MM.1S (cell line): ENCODE measurements at regions not wholly inside any gene's neighbourhood (a gene's known extent, or its start where the extent isn't known, plus 50 kb on each side); places are given as distances from the start of the nearest gene placed in this dataset.

ENCODE experiments used
- DNase-seq: peaks from one replicate; pipeline ENCODE4 v3.0.0-alpha.2; 2015
- H2AFZ ChIP-seq: fragments of 300-600 bp; sonication (generic); 2 replicates; pipeline ENCODE4 v1.6.0; 2016; ENCODE audit warnings: antibody characterized with exemption, low read length
- H3F3A ChIP-seq: fragments of 300-600 bp; sonication (generic); 2 replicates; pipeline ENCODE4 v1.6.1; 2016; ENCODE audit warnings: mild to moderate bottlenecking, antibody characterized with exemption, low read length, moderate library complexity, mixed read lengths; ENCODE audit not compliant: insufficient read depth
- H3K27ac ChIP-seq: fragments of 300-600 bp; sonication (generic); 2 replicates; pipeline ENCODE4 v1.5.1; 2016; ENCODE audit warnings: mild to moderate bottlenecking, low read length
- H3K27me3 ChIP-seq: fragments of 300-600 bp; sonication (generic); replicated peaks from 2 replicates; pipeline ENCODE4 v1.6.0; 2016; ENCODE audit warnings: low read length; ENCODE audit not compliant: insufficient read depth
- H3K36me3 ChIP-seq: fragments of 300-600 bp; sonication (generic); replicated peaks from 2 replicates; pipeline ENCODE4 v1.6.1; 2016; ENCODE audit warnings: mild to moderate bottlenecking, low read length, mixed read lengths; ENCODE audit not compliant: insufficient read depth
- H3K4me1 ChIP-seq: fragments of 300-600 bp; sonication (generic); 2 replicates; pipeline ENCODE4 v1.6.1; 2016; ENCODE audit warnings: low read length, mixed read lengths
- H3K4me2 ChIP-seq: fragments of 300-600 bp; sonication (generic); 2 replicates; pipeline ENCODE4 v1.6.0; 2016; ENCODE audit warnings: low read depth, low read length
- H3K4me3 ChIP-seq: fragments of 300-600 bp; sonication (generic); 2 replicates; pipeline ENCODE4 v1.5.1; 2016; ENCODE audit warnings: low read length, mixed read lengths
- H3K79me2 ChIP-seq: fragments of 300-600 bp; sonication (generic); 2 replicates; pipeline ENCODE4 v1.6.1; 2016; ENCODE audit warnings: mixed run types, low read length, mixed read lengths
- H3K9ac ChIP-seq: fragments of 300-600 bp; sonication (generic); 2 replicates; pipeline ENCODE4 v1.6.1; 2016; ENCODE audit warnings: low read length, mixed read lengths
- H3K9me2 ChIP-seq: fragments of 300-600 bp; sonication (generic); replicated peaks from 2 replicates; pipeline ENCODE4 v1.6.1; 2016; ENCODE audit warnings: mild to moderate bottlenecking, low read length, mixed read lengths; ENCODE audit not compliant: insufficient read depth
- H3K9me3 ChIP-seq: fragments of 300-600 bp; sonication (generic); replicated peaks from 2 replicates; pipeline ENCODE4 v1.6.1; 2016; ENCODE audit warnings: mild to moderate bottlenecking, low read length, mixed read lengths; ENCODE audit not compliant: insufficient read depth
- H4K20me1 ChIP-seq: fragments of 300-600 bp; sonication (generic); 2 replicates; pipeline ENCODE4 v1.6.1; 2016; ENCODE audit warnings: mild to moderate bottlenecking, low read length, moderate library complexity, mixed read lengths; ENCODE audit not compliant: insufficient read depth
- CTCF ChIP-seq: fragments of 300-600 bp; sonication (generic); IDR thresholded peaks from 2 replicates; pipeline ENCODE4 v1.5.1; 2016; ENCODE audit warnings: antibody characterized with exemption, low read length, mixed read lengths
- EZH2 ChIP-seq: fragments of 300-600 bp; sonication (generic); optimal IDR thresholded peaks from 2 replicates; pipeline ENCODE3; 2017; ENCODE audit warnings: low read depth, mild to moderate bottlenecking, antibody characterized with exemption, low read length, mixed read lengths
- EZH2phosphoT487 ChIP-seq: fragments of 300-600 bp; sonication (generic); IDR thresholded peaks from 2 replicates; pipeline ENCODE4 v1.6.1; 2018; ENCODE audit warnings: antibody characterized with exemption, low read length

GRCh38 chr10:88023676-88024075 lies 160.3 kb downstream of the PTEN start:
- no peaks in the 10 kb centered on the region for H3K9me2 ChIP-seq
- no peak overlapping the region for H3K27ac ChIP-seq
- no peaks in the 10 kb centered on the region for H3K79me2 ChIP-seq
- no peak overlapping the region for H3K9ac ChIP-seq
- no peaks in the 10 kb centered on the region for H3K4me1 ChIP-seq
- no peak overlapping the region for H3K4me3 ChIP-seq
- no peaks in the 10 kb centered on the region for H3F3A ChIP-seq
- no peaks in the 10 kb centered on the region for H3K27me3 ChIP-seq
- no peak overlapping the region for H2AFZ ChIP-seq
- no peak overlapping the region for H3K4me2 ChIP-seq
- no peaks in the 10 kb centered on the region for H3K9me3 ChIP-seq
- no peak for TF ChIP-seq EZH2
- TF ChIP-seq CTCF, result no peak
- no peak for TF ChIP-seq EZH2phosphoT487
- no peaks in the 10 kb centered on the region for H4K20me1 ChIP-seq
- H3K36me3 ChIP-seq, result no peaks in the 10 kb centered on the region
- no peak for DNase-seq

GRCh38 chr10:88026031-88026430 lies 162.6 kb downstream of the PTEN start:
- no peak overlapping the region for H3K9ac ChIP-seq
- no peaks in the 10 kb centered on the region for H3K9me2 ChIP-seq
- TF ChIP-seq EZH2, result no peak
- TF ChIP-seq EZH2phosphoT487, result no peak
- no peak for TF ChIP-seq CTCF
- DNase-seq, result no peak
- no peaks in the 10 kb centered on the region for H3K36me3 ChIP-seq
- no peaks in the 10 kb centered on the region for H3K27me3 ChIP-seq
- H3K79me2 ChIP-seq, result no peaks in the 10 kb centered on the region
- H3K4me1 ChIP-seq, result no peaks in the 10 kb centered on the region
- H3K4me3 ChIP-seq, result no peak overlapping the region
- no peaks in the 10 kb centered on the region for H3F3A ChIP-seq
- H2AFZ ChIP-seq, result no peak overlapping the region
- H3K4me2 ChIP-seq, result no peak overlapping the region
- no peaks in the 10 kb centered on the region for H4K20me1 ChIP-seq
- H3K27ac ChIP-seq, result no peak overlapping the region
- no peaks in the 10 kb centered on the region for H3K9me3 ChIP-seq

DNA sequence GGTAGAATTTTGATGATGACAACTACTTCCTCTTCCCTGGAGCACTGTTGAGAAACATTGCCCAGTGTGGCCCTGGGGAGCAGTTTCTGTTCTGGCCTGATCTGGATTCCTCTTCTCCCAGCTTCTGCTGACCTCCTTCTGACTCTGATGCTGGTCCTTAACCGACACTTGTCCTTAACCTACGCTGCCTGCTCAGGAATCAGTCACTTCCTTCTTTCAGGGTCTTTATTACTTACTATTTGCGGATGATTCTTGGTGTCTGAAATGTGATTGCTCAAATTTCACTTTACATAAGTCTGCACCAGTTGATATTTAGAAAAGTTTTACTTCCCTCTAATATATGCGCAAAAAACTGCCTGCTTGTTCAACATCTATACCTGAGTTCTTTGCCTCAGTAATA lies 164.1 kb downstream of the PTEN start:
- H3K4me2 ChIP-seq, result no peak overlapping the region
- H3K36me3 ChIP-seq, result no peaks in the 10 kb centered on the region
- no peak overlapping the region for H3K9ac ChIP-seq
- H3F3A ChIP-seq, result no peaks in the 10 kb centered on the region
- H3K9me3 ChIP-seq, result no peaks in the 10 kb centered on the region
- DNase-seq, result no peak
- no peak overlapping the region for H2AFZ ChIP-seq
- no peaks in the 10 kb centered on the region for H3K27me3 ChIP-seq
- no peak overlapping the region for H3K27ac ChIP-seq
- no peaks in the 10 kb centered on the region for H4K20me1 ChIP-seq
- H3K4me1 ChIP-seq, result no peaks in the 10 kb centered on the region
- no peak overlapping the region for H3K4me3 ChIP-seq
- no peaks in the 10 kb centered on the region for H3K9me2 ChIP-seq
- no peaks in the 10 kb centered on the region for H3K79me2 ChIP-seq
- TF ChIP-seq EZH2phosphoT487, result no peak
- TF ChIP-seq EZH2, result no peak
- TF ChIP-seq CTCF, result no peak

GRCh38 chr10:88028072-88028471 lies 164.6 kb downstream of the PTEN start:
- Histone ChIP-seq H3K9me2 (no peaks in the 10 kb centered on the region), H3K9ac (no peak overlapping the region), H3K4me2 (no peak overlapping the region), H3K9me3 (no peaks in the 10 kb centered on the region), H4K20me1 (no peaks in the 10 kb centered on the region), H3F3A (no peaks in the 10 kb centered on the region), H3K4me1 (no peaks in the 10 kb centered on the region), H3K27ac (no peak overlapping the region), H2AFZ (no peak overlapping the region), H3K27me3 (no peaks in the 10 kb centered on the region), H3K36me3 (no peaks in the 10 kb centered on the region), H3K4me3 (no peak overlapping the region), H3K79me2 (no peaks in the 10 kb centered on the region)
- DNase-seq, result no peak
- TF ChIP-seq CTCF, result no peak
- TF ChIP-seq EZH2phosphoT487, result no peak
- no peak for TF ChIP-seq EZH2
